ENCODE measurements at regions not wholly inside any gene's neighbourhood (a gene's known extent, or its start where the extent isn't known, plus 50 kb on each side); places are given as distances from the start of the nearest gene placed in this dataset.

- TF ChIP-seq, protein P1, sequence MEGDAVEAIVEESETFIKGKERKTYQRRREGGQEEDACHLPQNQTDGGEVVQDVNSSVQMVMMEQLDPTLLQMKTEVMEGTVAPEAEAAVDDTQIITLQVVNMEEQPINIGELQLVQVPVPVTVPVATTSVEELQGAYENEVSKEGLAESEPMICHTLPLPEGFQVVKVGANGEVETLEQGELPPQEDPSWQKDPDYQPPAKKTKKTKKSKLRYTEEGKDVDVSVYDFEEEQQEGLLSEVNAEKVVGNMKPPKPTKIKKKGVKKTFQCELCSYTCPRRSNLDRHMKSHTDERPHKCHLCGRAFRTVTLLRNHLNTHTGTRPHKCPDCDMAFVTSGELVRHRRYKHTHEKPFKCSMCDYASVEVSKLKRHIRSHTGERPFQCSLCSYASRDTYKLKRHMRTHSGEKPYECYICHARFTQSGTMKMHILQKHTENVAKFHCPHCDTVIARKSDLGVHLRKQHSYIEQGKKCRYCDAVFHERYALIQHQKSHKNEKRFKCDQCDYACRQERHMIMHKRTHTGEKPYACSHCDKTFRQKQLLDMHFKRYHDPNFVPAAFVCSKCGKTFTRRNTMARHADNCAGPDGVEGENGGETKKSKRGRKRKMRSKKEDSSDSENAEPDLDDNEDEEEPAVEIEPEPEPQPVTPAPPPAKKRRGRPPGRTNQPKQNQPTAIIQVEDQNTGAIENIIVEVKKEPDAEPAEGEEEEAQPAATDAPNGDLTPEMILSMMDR (IDR thresholded peaks at IDR 0.05; ENCODE audit: insufficient read depth, low read depth, low read length, missing control alignments), result no peak
- no peak for DNase-seq (ENCODE audit: low read depth)
- H3K4me3 ChIP-seq (ENCODE audit: low read length), result no peak overlapping the region
Observed at GRCh38 chr22:47816863-47817210, 1054.4 kb downstream of the TBC1D22A start.

GRCh38 chr22:47816121-47816862, 1053.8 kb downstream of the TBC1D22A start:
- H3K4me3 ChIP-seq (ENCODE audit: low read length), result no peak overlapping the region
- DNase-seq (ENCODE audit: low read depth), result no peak
- TF ChIP-seq, protein P1 (IDR thresholded peaks at IDR 0.05; ENCODE audit: insufficient read depth, low read depth, low read length, missing control alignments), result no peak

- H3K4me3 ChIP-seq (ENCODE audit: low read length), result no peak overlapping the region
- TF ChIP-seq, protein P1 (IDR thresholded peaks at IDR 0.05; ENCODE audit: insufficient read depth, low read depth, low read length, missing control alignments), result no peak
- DNase-seq (ENCODE audit: low read depth), result no peak
Observed at GRCh38 chr22:47814474-47814873, 1052.0 kb downstream of the TBC1D22A start.

DNA sequence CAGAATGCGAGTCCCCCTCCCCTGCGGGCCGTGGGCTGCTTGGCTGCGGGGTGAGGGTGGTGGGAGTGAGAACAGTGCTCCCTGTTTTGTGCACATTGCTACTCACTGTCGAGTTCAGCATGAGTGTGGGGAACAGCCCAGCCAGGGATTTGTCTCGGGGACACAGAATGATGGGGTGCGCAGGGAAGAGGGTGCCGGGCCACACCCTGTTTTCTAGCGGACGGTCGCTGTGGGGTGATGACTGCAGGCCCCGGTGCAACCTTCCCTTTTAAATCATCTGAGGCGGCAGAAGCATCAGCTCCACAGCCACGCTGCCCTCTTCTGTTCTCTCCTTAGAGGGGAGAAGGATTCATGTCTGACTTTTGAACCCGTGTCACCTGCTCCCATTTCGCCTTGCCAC, 1051.2 kb downstream of the TBC1D22A start:
- TF ChIP-seq, protein P1 (IDR thresholded peaks at IDR 0.05; ENCODE audit: insufficient read depth, low read depth, low read length, missing control alignments), result no peak

DNA sequence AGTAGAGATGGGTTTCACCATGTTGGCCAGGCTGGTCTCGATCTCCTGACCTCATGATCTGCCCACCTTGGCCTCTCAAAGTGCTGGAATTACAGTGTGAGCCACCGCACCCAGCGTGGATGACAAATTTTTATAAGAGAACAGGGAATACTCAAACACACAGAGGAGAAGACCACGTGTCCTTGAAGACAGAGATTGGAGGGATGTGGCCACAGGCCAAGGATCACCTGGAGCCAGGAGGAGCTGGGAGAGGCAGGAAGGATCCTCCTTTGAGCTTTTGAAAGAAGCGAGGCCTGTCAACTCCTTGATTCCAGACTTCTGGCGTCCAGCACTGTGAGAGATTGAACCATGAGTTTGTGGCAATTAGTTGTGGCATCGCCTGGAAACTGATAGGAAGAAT, 1049.5 kb downstream of the TBC1D22A start:
- DNase-seq (ENCODE audit: low read depth), result no peak
- TF ChIP-seq, protein P1 (IDR thresholded peaks at IDR 0.05; ENCODE audit: insufficient read depth, low read depth, low read length, missing control alignments), result no peak
- H3K4me3 ChIP-seq (ENCODE audit: low read length), result no peak overlapping the region

More for the DNA sequence above, 1051.2 kb downstream of the TBC1D22A start:
- no peak overlapping the region for H3K4me3 ChIP-seq (ENCODE audit: low read length)
- no peak for DNase-seq (ENCODE audit: low read depth)

DNA sequence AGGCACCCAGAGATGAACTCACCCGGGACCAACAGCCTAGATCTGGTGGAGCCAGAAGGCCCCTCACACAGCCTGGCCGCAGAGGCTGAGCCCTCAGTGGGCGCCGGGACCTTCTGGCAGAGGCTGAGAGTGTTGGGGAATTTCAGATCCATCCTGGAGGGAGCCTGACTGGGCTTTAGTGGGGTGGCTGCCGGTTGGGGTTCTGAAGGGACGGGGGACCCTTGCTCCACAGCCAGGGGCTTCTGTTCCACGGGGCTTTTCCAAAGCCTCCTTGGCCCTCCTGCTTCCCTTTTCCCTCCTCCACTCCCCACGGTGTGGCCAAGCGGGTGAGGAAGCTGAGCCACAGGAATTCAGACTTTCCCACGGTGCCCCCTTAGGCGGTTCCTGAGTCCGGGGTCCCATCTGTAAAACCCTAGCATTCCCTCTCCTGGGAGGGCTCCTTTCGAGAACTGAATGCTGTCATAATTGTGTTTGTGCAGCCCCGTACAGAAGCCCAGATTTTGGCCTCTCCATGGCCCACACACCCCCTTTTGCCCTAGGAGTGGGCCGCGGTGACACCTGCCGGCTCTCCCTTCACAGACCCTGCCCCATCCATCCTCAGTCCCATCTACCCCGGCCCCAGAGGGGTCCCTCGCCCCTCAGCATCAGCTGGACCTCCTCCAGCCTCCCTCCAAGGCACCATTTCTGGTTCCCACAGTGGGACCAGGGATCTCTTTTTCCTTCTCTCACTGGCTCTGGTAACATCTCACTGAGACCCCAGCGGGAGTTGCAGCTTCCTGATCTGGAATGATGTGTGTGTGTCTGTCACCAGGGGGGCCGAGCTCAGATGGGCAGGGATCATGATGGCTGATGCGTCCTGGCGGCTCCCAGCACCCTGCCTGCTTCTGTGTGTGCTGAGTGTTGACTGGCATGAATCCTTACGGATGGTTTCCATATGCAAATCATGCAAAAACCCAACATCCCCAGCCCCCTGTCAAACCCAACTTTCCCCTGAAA, 1048.4 kb downstream of the TBC1D22A start:
- no peak for DNase-seq (ENCODE audit: low read depth)
- TF ChIP-seq, protein P1 (IDR thresholded peaks at IDR 0.05; ENCODE audit: insufficient read depth, low read depth, low read length, missing control alignments), result no peak
- no peak overlapping the region for H3K4me3 ChIP-seq (ENCODE audit: low read length)

All from epithelial cell of esophagus (primary cell).